Prostate gland (tissue), 2 donors: ENCODE measurements at regions not wholly inside any gene's neighbourhood (a gene's known extent, or its start where the extent isn't known, plus 50 kb on each side); places are given as distances from the start of the nearest gene placed in this dataset.

Source experiments
- CTCF ChIP-seq, 4 experiments: fragments of 200-600 bp in 2 of 4; fragments of 450-650 bp in 2 of 4; sonication (generic) in 2 of 4; IDR thresholded peaks; 1 replicate in 3 of 4; 2 replicates in 1 of 4; pipeline ENCODE4 v1.5.1; 2016 to 2019; ENCODE audit warnings: antibody characterized with exemption in 4 of 4, mild to moderate bottlenecking in 2 of 4, moderate library complexity in 2 of 4
- POLR2A ChIP-seq: fragments of 450-650 bp; IDR thresholded peaks from one replicate; pipeline ENCODE4 v1.6.1; 2016; ENCODE audit warnings: antibody characterized with exemption, mild to moderate bottlenecking
- POLR2AphosphoS5 ChIP-seq: sonication (generic); formaldehyde crosslinking; IDR thresholded peaks from one replicate; pipeline ENCODE4 v1.6.1; 2017; ENCODE audit warnings: antibody characterized with exemption

- TF ChIP-seq POLR2A (no peak), CTCF (IDR thresholded peaks at IDR 0.05) (no peak), POLR2AphosphoS5 (no peak)
These were observed 123.5 kb downstream of the PRL start for GRCh38 chr6:22173311-22173710.
